ENCODE measurements at regions not wholly inside any gene's neighbourhood (a gene's known extent, or its start where the extent isn't known, plus 50 kb on each side); places are given as distances from the start of the nearest gene placed in this dataset. TPM values are rescaled to one million over a fixed set of nuclear protein-coding genes. Genes with fewer than 3 reads are reported as not detected.

Small RNAs in the stretch of these regions (microRNA-seq; reads per million reads assigned to microRNA genes)
- not detected for gene MIR563 (ENCODE audit: borderline microRNAs expressed)

Data from naive thymus-derived CD4-positive, alpha-beta T cell (primary cell).